KMS-11 (cell line): ENCODE measurements at regions not wholly inside any gene's neighbourhood (a gene's known extent, or its start where the extent isn't known, plus 50 kb on each side); places are given as distances from the start of the nearest gene placed in this dataset.

Source experiments
- H2AFZ ChIP-seq: fragments of 200-600 bp; sonication (generic); 2 replicates; pipeline ENCODE4 v1.6.1; 2016; ENCODE audit warnings: antibody characterized with exemption, mixed run types, low read depth
- H3K27ac ChIP-seq: fragments of 200-600 bp; sonication (generic); 2 replicates; pipeline ENCODE4 v1.6.1; 2016; ENCODE audit warnings: mild to moderate bottlenecking, mixed run types
- H3K27me3 ChIP-seq: fragments of 200-600 bp; sonication (generic); 2 replicates; pipeline ENCODE4 v1.6.1; 2017; ENCODE audit warnings: mild to moderate bottlenecking, low read depth, mixed run types, moderate library complexity; ENCODE audit not compliant: insufficient read depth
- H3K36me3 ChIP-seq: fragments of 200-600 bp; sonication (generic); 2 replicates; pipeline ENCODE4 v1.6.1; 2017; ENCODE audit warnings: mild to moderate bottlenecking, mixed run types; ENCODE audit not compliant: insufficient read depth
- H3K4me1 ChIP-seq: fragments of 200-600 bp; sonication (generic); 2 replicates; pipeline ENCODE4 v1.6.1; 2016; ENCODE audit warnings: mild to moderate bottlenecking, low read depth, mixed run types; ENCODE audit not compliant: poor library complexity, severe bottlenecking
- H3K4me2 ChIP-seq: fragments of 200-600 bp; sonication (generic); 2 replicates; pipeline ENCODE4 v1.7.0; 2016; ENCODE audit warnings: mild to moderate bottlenecking, mixed run types
- H3K4me3 ChIP-seq: fragments of 200-600 bp; sonication (generic); IDR thresholded peaks from 2 replicates; pipeline ENCODE4 v1.6.1; 2017; ENCODE audit warnings: low read depth, low read length, mixed read lengths; ENCODE audit not compliant: insufficient read depth
- H3K79me2 ChIP-seq: fragments of 200-600 bp; sonication (generic); 2 replicates; pipeline ENCODE4 v1.6.1; 2016; ENCODE audit warnings: low read depth, mixed run types; ENCODE audit not compliant: insufficient read depth
- H3K9ac ChIP-seq: fragments of 200-600 bp; sonication (generic); 2 replicates; pipeline ENCODE4 v1.6.1; 2016; ENCODE audit warnings: mild to moderate bottlenecking, mixed run types
- H4K20me1 ChIP-seq: fragments of 200-600 bp; sonication (generic); 2 replicates; pipeline ENCODE4 v1.6.1; 2016; ENCODE audit warnings: mild to moderate bottlenecking, mixed run types; ENCODE audit not compliant: insufficient read depth
- TF ChIP-seq, protein P1 (sequence below): fragments of 200-600 bp; sonication (generic); conservative IDR thresholded peaks from 2 replicates; pipeline ENCODE4 v1.6.1; 2017; ENCODE audit warnings: low read depth, mild to moderate bottlenecking, antibody characterized with exemption, low read length, moderate library complexity, mixed read lengths

DNA sequence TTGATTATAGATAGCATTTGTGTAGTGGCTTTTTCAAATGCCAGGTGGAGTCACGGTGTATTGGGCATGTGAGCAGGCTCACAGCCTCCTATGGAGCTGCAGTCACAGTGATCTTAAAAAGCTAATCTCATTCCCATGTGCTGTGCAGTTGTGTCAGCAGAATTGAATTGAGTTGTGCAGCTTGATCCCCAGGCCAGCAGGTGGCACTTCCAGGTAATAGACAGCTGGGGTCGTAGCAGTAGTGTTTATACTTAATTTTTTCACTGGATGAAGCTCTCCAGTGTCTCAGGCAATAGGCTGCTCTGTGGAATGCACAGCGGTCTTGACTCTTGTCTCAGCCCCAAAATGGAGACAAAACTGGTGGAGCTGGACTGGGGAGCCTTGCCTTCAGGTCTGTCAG lies 1028.1 kb downstream of the SH3BGRL start:
- Histone ChIP-seq H3K27ac (no peak overlapping the region), H2AFZ (no peak overlapping the region), H3K4me1 (peaks cover 31% of the 10 kb centered on the region), H3K4me2 (no peak overlapping the region), H3K79me2 (no peaks in the 10 kb centered on the region), H4K20me1 (no peaks in the 10 kb centered on the region), H3K4me3 (no peak overlapping the region), H3K9ac (no peak overlapping the region), H3K27me3 (no peaks in the 10 kb centered on the region), H3K36me3 (no peaks in the 10 kb centered on the region)
- TF ChIP-seq, protein P1, sequence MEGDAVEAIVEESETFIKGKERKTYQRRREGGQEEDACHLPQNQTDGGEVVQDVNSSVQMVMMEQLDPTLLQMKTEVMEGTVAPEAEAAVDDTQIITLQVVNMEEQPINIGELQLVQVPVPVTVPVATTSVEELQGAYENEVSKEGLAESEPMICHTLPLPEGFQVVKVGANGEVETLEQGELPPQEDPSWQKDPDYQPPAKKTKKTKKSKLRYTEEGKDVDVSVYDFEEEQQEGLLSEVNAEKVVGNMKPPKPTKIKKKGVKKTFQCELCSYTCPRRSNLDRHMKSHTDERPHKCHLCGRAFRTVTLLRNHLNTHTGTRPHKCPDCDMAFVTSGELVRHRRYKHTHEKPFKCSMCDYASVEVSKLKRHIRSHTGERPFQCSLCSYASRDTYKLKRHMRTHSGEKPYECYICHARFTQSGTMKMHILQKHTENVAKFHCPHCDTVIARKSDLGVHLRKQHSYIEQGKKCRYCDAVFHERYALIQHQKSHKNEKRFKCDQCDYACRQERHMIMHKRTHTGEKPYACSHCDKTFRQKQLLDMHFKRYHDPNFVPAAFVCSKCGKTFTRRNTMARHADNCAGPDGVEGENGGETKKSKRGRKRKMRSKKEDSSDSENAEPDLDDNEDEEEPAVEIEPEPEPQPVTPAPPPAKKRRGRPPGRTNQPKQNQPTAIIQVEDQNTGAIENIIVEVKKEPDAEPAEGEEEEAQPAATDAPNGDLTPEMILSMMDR: 0 out of 2 replicates have a peak, but pooled peaks have one; percentile 20

DNA sequence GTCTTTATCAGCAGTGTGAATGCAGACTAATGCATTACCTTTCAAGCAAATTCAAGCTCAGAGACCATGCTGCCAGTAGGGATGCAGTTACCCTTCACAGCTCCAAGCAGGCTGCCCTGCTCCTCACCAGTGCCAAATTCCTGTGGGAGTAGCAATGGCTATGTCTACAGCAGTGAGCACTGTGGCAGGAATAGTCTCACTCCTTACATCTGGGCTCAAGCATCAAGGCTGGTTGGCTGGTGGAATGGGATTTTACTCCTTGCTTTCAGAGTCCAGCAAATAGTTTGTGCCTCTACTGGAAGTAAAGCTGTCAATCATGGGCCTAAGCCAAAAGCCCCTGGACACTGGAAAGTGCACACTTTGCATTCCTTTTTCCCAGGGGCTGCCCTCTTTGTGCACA lies 1030.8 kb downstream of the SH3BGRL start:
- Histone ChIP-seq H3K36me3 (no peaks in the 10 kb centered on the region), H3K79me2 (no peaks in the 10 kb centered on the region), H3K4me3 (no peak overlapping the region), H3K4me2 (no peak overlapping the region), H4K20me1 (no peaks in the 10 kb centered on the region), H3K9ac (no peak overlapping the region), H2AFZ (no peak overlapping the region), H3K27ac (no peak overlapping the region), H3K27me3 (no peaks in the 10 kb centered on the region), H3K4me1 (peaks cover 13% of the 10 kb centered on the region)
- TF ChIP-seq, protein P1: no peak

DNA sequence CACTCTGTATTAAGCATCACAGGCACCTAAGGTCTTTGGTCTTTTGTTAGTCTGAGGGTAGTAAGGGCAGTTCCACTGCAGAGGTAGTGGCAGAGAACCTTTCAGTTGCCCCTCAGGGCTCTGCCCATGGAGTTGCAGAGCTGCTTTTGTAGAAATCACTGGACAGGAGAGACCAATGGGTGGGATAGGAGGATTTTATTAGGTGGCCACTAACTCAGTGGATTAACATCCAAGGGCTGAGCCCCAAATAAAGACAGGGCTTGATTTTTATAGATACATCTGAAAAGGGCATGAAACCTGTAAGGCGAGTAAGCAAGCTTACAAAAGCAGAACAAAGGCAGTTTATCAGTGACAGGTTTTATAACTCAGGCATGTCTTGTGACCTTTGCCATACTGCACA lies 1035.4 kb downstream of the SH3BGRL start:
- H3K4me1 ChIP-seq: no peaks in the 10 kb centered on the region
- TF ChIP-seq, protein P1: no peak
- no peak overlapping the region for H3K9ac ChIP-seq
- H3K79me2 ChIP-seq: no peaks in the 10 kb centered on the region
- no peaks in the 10 kb centered on the region for H3K27me3 ChIP-seq
- H3K36me3 ChIP-seq: no peaks in the 10 kb centered on the region
- no peak overlapping the region for H3K4me3 ChIP-seq
- no peak overlapping the region for H3K27ac ChIP-seq
- no peak overlapping the region for H3K4me2 ChIP-seq
- H2AFZ ChIP-seq: no peak overlapping the region
- no peaks in the 10 kb centered on the region for H4K20me1 ChIP-seq
